GM10266 (cell line): ENCODE measurements at regions not wholly inside any gene's neighbourhood (a gene's known extent, or its start where the extent isn't known, plus 50 kb on each side); places are given as distances from the start of the nearest gene placed in this dataset.

Source experiments
- DNase-seq: peaks from one replicate; pipeline ENCODE4 v3.0.0; 2012; ENCODE audit errors: extremely low spot score
- CTCF ChIP-seq: IDR thresholded peaks from 2 replicates; pipeline ENCODE4 v1.5.1; 2012; ENCODE audit warnings: mild to moderate bottlenecking, low read depth; ENCODE audit not compliant: control insufficient read depth, insufficient read depth; ENCODE audit errors: missing control alignments

GRCh38 chr2:158741625-158742024, 53.5 kb upstream of the DAPL1 start:
- no peak for TF ChIP-seq CTCF
- no peak for DNase-seq

GRCh38 chr2:158742536-158742935, 52.6 kb upstream of the DAPL1 start:
- TF ChIP-seq CTCF = no peak
- no peak for DNase-seq

- no peak for TF ChIP-seq CTCF
These were observed 51.7 kb upstream of the DAPL1 start for GRCh38 chr2:158743466-158743865.

GRCh38 chr2:158743879-158744278, 51.2 kb upstream of the DAPL1 start:
- no peak for DNase-seq
- no peak for TF ChIP-seq CTCF

More at GRCh38 chr2:158743466-158743865, 51.7 kb upstream of the DAPL1 start:
- DNase-seq = no peak

GRCh38 chr2:158745067-158745865, 49.9 kb upstream of the DAPL1 start:
- peak; percentile 38 for DNase-seq
- TF ChIP-seq CTCF = peak; percentile 51
